ENCODE measurements at regions not wholly inside any gene's neighbourhood (a gene's known extent, or its start where the extent isn't known, plus 50 kb on each side); places are given as distances from the start of the nearest gene placed in this dataset.
"Not testable (repeated sequence)": the region's sequence is repeated elsewhere in the genome, so short reads cannot be mapped to it uniquely, and the experiment has no call there.

DNA sequence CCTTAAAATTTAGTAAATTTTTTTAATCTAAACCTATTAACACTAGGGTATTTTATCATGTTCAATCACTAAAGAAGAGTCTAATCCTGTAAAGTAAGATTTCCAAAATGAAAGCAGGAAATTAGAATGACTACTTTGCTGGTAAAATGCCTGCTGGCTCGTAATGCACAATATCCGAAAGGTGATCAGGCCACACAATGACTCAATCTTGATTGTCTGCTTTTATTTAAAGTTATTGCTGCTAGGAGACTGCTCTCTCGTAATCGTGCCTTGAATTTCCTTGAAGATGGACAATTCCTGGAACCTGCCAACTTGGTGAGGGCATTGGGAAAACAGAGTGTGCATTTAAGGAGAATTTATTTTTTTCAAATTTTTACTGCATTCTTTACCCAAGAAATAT, 1786.5 kb upstream of the RAG2 start:
- no peak for DNase-seq

DNA sequence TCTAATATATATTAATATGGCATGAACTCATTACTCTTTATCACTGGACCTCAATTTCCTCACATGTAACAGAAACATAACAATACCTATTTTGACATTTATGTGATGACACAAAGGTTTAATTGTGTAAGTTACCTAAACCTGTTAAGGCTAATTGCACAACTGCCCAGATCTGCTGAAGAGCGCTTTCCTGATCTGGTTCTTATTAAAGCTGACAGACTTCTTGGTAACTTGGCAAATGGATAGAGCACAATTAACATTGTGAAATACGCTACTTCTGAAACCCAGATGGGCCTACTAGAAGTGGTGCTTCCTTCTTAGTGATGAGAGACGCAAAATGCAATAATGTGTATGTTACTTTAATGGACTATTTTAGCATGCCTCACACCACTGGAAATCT, 1767.2 kb upstream of the RAG2 start:
- DNase-seq: no peak

DNA sequence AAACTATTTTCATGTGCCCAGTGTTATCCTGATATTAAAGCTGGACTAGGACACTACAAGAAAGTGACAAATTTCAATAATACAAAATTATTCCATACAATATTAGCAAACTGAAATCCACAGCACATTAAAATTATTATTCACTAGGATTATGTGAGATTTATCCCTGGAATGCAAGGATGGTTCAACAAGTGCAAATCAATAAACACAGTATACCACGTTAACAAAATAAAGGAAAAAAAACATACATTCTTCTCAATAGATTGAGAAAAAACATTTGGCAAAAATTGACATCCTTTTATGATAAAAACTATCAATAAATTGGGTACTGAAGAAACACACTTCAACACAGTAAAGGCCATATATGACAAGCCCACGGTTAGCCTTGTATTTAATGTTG, 1758.2 kb upstream of the RAG2 start:
- DNase-seq: no peak

DNA sequence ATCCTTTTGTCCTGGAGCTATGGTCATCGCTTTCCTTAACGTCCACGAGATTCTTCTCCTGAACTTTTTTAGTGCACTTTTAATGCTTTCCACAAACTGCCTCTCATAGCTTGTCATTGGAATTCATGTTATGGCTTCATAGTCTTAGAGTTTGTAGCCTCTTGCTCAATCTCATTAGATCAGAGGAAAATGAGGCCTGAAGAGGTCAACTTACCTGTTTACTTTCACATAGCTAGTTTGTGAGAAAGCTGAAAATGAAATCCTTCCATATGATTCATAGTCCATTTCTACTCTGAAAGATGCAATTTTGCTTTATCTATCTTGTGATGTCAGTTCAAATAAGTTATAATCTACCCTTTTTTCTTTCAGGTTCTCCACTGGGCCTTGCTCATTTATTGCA, 1747.2 kb upstream of the RAG2 start:
- DNase-seq: no peak

DNA sequence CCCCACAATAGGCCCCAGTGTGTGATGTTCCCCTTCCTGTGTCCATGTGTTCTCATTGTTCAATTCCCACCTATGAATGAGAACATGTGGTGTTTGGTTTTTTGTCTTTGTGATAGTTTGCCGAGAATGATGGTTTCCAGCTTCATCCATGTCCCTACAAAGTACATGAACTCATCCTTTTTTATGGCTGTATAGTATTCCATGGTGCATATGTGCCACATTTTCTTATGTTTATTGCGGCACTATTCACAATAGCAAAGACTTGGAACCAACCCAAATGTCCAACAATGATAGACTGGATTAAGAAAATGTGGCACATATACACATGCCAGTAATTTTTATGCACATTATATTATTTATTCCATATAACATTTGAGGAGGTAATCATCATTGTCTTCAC, 1743.6 kb upstream of the RAG2 start:
- DNase-seq: not testable (repeated sequence)

DNA sequence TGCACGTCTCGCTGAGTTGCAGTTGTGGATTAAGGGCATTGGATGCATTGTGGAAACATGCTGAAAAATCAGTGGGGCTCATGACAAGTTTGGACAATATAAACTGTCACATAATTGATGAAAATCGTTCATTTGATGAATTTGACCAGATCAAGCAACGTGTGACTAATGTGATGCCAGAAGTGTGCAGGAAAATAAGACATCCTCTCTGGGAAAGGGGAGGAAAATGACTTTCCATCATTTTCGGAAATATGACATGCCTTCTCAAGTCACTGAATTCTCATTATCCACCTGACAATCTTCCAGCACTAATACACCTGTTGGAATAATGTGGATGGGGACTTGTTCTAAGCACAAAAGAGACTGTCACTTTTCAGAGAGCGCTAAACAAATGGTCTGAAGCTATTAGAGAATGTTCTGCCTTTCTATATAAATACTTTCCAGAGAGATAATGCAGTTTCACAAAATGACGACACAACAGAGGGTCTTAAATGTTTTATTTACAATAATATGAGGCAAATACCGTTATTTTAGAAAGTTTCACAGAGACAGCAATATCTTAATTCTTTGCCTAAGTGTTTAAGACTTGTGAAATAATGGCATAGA, 1741.9 kb upstream of the RAG2 start:
- DNase-seq: no peak

DNA sequence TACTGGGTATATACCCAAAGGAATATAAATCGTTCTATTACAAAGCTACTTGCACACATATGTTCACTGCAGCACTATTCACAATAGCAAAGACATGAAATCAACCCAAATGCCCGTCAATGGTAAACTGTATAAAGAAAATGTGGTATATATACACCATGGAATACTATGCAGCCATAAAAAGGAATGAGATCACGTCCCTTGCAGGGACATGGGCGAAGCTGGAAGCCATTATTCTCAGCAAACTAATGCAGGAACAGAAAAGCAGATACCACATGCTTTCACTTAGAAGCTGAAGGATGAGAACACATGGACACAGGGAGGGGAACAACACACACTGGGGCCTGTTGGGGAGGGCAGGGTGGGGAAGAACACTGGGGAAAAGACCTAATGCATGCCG, 1740.0 kb upstream of the RAG2 start:
- not testable (repeated sequence) for DNase-seq

DNA sequence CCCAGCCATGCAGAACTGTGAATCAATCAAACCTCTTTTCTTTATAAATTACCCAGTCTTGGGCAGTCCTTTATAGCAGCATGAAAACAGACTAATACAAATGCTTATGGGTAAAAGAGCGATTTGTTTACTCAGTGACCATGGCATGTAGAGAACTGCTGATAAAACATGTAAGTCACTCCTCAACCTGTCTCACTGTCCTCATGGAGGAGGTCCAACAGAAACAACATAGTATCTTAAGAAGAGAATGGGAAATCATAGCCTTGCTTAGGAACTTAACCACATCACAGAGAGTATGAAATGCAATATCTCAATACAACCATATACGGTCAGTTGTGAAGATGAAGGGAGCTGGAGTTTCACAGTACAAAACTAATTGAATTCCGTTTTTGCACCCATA, 1734.0 kb upstream of the RAG2 start:
- DNase-seq: no peak

DNA sequence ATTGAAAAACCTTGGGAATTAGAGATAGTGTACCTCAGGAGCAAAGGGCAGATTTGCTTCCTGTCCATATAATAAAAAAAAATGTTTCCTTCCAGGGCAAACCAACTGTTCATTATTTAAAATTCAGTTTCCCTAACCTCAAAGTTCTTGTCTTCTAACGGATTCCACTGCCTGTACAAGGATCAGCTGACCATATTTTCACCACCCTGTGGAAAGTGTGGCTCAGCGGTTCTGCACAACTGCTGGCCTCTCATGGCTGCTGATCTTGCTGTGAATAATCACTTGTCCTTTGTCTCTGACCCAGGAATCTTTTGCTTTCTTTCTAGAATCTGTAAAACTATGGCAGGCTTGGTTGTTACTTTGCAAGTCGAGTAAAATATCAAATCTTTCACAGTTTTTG, 1732.5 kb upstream of the RAG2 start:
- no peak for DNase-seq

DNA sequence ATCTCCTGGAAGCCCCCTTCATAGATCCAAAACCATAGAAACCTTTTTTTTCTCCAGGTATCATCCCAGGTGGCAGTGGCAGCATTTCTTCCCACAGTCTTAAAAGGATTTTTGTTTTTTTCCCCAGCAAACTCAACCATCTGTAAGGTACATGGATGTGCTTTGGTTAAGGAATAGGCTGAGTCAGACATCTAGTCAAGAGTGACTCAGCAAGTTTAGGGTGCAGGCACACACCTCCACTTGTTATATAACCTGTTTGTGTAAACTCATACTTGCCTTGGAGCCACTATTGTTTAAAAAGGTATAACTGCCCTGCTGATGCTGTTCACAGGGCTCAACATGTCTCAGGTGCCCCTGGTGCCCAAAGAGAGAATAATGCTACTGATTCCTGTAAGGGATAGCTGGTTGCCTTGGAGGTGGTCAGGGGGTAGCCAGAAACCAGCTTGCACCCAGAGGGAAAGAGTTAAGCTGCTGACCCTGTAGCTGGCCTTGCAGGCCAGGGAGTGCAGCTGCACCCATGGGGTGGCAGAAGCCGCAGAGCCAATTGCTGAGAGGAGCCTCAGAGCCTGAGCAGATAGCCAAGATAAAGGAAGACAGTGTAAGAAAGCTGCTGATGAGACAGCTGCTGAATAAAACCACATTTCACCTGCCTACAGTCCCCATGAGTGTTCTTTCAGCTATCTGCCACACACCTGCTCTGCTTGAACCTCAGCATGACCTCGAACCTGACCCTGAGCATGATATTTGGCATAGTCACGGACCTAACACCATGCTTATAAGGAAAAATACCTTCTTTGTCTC, 1726.1 kb upstream of the RAG2 start:
- no peak for DNase-seq

DNA sequence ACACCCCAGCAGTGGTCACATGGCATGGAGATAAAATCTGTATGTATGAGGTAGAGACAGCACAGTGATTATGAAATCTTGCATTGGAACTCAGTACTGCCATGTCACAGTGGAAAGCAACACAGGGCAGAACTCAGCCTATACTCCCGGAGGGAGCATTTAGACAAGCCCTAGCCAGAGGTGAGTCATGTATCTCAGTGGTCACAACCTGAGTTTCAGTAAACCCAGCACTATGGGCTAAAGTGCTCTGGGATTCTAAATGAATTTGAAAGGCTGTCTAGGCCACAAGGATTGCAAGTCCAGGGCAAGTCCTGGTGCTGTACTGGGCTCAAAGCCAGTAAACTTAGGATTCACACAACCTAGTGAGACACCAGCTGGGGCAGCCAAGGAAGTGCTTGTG, 1717.1 kb upstream of the RAG2 start:
- DNase-seq: no peak

DNA sequence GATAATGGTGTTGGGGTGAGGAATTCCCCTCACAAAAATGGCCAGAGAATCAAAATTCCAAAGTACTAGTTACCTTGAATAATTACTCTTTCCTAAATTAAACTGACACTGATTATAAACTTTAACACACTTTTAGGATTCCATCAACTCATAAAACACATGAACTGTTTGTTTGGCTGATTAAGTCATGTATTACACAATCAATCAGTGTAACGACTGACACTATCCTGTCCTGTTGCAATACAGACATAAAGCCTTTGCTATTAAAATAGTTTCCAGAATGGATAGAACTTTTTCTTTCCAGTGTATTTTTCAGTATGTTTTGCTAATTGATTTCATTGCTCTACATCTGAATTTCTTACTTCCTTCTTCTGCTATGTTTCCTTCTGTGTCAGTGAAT, 1709.4 kb upstream of the RAG2 start:
- no peak for DNase-seq

DNA sequence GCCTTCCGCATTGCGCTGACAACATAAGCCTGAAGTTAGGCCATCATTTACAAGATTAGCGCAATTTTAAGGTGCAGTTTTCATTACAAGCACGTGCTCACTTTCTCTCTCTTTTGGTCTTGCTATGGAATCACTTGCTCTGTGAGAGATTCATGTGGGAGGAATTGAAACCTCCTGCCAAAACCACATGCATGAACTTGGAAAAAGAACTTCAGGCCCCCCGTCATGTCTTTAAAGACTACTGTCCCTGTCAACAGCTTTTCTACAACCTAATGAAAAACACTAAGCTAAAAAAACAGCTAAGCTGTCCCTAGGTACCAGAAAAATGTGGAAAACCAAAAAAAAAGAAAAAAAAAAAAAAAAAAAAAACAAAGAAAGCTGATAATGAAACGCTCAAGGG, 1707.6 kb upstream of the RAG2 start:
- no peak for DNase-seq

DNA sequence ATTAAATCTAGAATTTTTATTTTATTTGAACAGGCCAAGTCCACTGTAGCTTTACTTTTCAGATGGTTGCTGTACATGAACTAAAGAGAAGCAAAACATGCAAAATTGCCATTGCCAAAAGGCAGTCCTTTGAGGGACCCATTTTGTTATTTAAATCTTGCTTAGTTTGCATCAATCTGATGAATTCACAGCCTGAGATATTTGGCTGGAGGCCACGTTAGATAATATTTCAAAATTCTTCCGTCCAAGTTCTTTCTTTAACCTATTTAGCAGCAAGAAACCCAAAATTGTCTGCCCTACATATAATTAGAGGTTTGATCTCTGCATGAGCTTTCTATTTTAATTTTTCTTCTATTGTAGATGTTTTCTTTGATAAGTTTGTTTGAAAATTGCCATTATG, 1706.9 kb upstream of the RAG2 start:
- DNase-seq: no peak

DNA sequence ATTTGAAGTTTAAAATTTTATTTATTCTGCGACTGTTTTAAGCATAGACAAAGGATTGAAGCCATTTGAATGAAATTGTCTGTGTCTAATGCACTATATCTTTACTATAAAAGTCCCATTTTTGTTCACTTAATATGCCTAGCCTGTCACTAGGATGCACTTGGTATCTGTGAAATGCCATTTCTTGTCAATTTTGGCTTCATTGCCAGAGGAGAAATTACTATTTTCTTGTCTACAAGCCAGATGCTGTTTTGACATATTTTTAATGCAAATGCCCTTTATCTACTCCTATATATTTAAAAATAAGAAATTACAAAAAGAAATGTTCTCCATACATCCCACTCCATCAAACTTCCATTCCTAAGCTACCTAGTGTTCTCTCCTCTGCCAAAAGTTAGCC, 1704.5 kb upstream of the RAG2 start:
- DNase-seq: no peak

DNA sequence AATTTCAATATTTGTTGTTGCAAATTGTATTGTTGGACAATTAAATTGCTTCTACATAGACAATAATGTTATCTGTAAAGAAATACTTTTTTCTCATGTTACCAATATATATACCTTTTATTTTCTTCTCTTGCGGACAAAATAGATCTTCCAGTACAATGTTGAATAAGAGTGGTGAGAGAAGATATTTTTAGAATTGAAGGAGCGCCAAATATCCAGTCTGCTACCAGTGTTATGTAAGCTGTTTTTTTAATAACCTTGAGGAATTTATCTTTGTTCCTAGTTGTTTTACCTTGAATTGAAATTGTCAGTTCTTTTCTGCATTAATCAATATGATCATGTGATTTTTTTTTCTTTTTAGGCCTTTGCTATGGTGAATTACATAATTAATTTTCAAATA, 1702.5 kb upstream of the RAG2 start:
- DNase-seq: no peak

DNA sequence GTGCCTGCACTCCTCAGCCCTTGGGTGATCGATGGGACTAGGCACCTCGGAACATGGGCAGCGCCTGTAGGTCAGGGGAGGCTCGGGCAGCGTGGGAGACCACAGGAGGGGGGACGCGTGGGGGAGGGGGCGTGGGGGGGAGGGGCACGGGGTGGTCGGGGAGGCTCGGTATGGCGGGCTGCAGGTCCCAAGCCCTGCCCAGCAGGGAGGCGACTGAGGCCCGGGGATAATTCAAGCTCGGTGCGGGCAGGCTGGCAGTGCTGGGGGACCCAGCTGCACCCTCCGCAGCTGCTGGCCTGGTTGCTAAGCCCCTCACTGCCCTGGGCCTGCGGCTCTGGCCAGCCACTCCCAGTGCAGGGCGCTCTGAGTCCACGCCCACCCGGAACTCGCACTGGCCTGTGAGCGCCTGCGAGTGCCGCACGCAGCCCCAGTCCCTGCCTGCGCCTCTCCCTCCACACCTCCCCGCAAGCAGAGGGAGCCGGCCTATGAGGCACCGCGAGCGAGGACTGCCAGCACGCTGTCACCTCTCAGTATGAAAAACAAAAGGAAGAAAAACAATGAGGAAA, 1698.3 kb upstream of the RAG2 start:
- DNase-seq: no peak

DNA sequence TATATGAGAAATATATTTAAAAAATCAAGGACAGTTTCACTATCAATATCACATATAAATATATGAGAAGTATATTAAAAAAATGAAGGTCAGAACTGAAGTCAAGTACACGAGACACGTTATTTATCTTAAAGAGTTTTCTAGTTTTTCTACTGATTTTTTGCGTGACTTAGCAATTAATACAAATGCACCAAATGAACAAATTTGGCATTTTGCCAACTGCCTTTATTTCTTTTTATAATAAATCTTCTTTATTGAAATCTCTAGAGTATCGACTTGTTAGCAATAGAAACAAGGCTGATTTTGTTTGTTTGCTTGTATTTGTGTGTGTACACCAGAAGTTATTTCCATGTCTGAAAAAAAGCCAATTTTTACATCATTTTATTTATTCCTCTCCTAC, 1684.7 kb upstream of the RAG2 start:
- DNase-seq: no peak

DNA sequence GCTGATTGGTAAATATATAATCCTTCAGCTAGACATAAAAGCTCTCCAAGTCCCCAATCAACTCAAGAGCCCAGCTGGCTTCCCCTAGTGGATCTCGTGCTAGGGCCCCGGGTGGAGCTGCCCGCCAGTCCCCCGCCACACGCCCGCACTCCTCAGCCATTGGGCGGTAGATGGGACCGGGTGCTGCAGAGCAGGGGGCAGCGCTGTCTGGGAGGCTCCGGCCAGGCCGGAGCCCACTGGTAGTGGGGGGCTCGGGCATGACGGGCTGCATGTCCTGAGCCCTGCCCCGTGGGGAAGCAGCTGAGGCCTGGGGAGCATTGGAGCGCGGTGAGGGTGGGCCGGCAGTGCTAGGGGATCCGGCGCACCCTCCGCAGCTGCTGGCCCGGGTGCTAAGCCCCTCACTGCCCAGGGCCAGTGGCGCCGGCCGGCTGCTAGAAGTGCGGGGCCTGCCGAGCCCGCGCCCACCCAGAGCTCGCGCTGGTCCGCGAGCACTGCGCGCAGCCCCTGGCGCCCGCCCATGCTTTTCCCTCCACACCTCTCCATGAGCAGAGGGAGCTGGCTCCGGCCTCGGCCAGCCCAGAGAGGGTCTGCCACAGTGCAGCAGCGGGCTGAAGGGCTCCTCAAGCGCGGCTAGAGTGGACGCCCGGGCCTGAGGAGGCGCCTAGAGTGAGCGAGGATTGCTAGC, 1680.6 kb upstream of the RAG2 start:
- no peak for DNase-seq

DNA sequence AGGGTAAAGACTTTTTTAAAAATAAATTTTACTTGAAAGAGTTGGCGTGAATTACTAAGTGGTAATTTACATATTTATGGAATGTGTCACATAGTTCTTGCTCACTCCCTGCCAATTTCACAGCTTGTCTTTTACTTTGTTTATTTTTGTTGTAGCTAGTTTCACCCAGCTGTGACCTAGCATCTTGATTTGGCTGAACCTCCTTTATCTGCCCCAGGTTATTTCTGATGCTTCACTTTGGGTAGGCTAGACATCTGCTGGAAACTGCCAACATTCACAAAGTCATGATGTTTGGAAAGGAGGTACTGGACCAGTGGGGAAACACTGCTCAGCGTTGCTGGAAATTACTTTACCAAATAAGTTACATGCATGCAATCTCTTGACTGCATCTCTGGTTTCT, 1676.0 kb upstream of the RAG2 start:
- no peak for DNase-seq

DNA sequence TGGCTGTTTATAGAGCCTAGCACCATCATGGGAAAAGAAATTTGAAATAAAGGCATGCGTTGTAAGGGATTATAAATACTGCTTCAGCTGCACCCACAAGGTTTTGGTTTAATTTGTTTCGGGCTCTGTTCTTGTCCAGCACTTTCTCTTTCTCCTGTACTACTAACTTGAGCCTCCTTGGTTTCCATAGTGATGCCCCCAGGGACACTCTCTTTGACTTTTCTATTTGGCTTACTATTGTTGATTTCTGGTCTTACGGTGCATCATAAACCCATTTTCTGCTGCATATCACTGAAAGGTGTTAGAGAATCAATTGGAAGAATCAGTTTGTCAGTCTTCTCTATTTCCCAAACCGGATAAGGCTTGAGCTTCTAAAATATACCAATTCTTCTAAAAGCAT, 1674.3 kb upstream of the RAG2 start:
- no peak for DNase-seq

DNA sequence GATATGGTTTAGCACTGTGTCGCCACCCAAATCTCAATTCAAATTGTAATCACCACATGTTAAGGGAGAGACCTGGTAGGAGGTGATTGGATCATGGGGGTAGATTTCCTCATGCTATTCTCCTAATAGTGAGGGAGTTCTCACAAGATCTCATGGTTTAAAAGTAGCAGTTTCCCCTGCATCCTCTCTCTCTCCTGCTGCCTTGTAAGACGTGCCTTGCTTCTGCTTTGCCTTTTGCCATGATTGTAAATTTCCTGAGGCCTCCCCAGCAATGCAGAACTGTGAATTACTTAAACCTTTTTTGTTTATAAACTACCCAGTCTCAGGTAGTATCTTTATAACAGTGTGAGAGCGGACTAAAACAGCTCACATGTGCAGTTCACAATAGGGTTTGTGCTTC, 1668.7 kb upstream of the RAG2 start:
- no peak for DNase-seq

DNA sequence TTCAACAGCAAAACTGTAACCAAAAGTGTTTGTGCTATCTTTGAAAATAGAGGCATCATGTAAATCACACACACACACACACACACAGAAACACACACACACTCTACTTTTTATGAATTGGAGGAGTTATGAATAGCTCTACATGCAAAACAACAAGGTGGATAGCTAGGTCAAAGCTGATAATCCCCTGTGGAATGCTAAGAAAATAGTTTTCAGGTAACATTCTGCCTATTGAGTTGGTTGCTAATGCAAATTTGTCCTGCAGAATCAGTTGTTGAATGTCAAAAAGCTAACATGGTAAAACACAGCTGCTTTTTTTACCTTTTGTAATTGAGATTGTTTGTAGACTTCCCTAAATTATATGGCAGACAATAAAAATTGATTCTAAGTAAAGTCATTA, 1658.4 kb upstream of the RAG2 start:
- DNase-seq: no peak

DNA sequence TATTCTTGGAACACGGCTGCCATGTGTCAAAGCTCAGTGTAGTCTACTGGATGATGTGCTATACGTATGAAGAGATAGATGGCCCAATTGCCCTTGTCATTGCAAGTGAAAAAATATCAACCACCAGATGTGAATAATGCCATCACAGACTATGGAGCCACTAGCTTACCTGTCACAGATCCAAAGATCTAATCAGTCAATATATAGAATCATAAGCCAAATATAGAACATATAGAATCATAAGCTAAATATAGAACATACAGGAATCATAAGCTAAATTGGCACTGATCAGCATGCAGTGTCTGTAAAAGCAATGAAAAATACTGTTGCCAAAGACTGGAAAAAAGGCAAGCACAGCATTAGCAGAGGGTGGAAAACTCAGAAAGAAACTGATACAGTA, 1656.9 kb upstream of the RAG2 start:
- no peak for DNase-seq

Measured in NCI-H1930 (cell line).